Gastrocnemius medialis (tissue), 4 donors: ENCODE measurements at regions not wholly inside any gene's neighbourhood (a gene's known extent, or its start where the extent isn't known, plus 50 kb on each side); places are given as distances from the start of the nearest gene placed in this dataset.

ENCODE experiments used
- ATAC-seq, 2 donors: fragments of 150-250 bp; one replicate each; pipeline ENCODE4 v1.9.1; 2016
- DNase-seq, 2 donors: peaks; one replicate each; pipeline ENCODE4 v3.0.0-alpha.2; 2019
- H3K27ac ChIP-seq, 4 donors: fragments of 200-600 bp; sonication (generic); 1 replicate in 1 of 4; 2 replicates in 3 of 4; pipeline ENCODE4 v1.5.1; 2016 to 2018; ENCODE audit warnings: mild to moderate bottlenecking in 2 of 4, moderate library complexity in 1 of 4
- H3K27me3 ChIP-seq, 3 donors: fragments of 200-600 bp; sonication (generic) in 2 of 3; 1 replicate in 1 of 3; 2 replicates in 2 of 3; pipeline versions ENCODE4 v1.5.1 to v1.6.0; 2016 to 2019; ENCODE audit warnings: mild to moderate bottlenecking in 1 of 3, moderate library complexity in 1 of 3
- H3K36me3 ChIP-seq, 2 donors: fragments of 200-600 bp; sonication (generic) in 1 of 2; one replicate each; pipeline ENCODE4 v1.5.1; 2017 to 2018
- H3K4me1 ChIP-seq, 2 donors: fragments of 200-600 bp; sonication (generic) in 1 of 2; one replicate each; pipeline ENCODE4 v1.5.1; 2016 to 2017; ENCODE audit warnings: mild to moderate bottlenecking in 2 of 2
- H3K4me3 ChIP-seq, 4 donors: fragments of 200-600 bp; sonication (generic) in 3 of 4; 1 replicate in 1 of 4; 2 replicates in 3 of 4; pipeline ENCODE4 v1.5.1; 2016 to 2019; ENCODE audit warnings: mild to moderate bottlenecking in 2 of 4
- H3K9me3 ChIP-seq, 3 donors: fragments of 200-600 bp; sonication (generic) in 2 of 3; 1 replicate in 1 of 3; 2 replicates in 2 of 3; pipeline ENCODE4 v1.5.1; 2016 to 2019
- POLR2A ChIP-seq, 2 donors: fragments of 450-650 bp; IDR thresholded peaks; one replicate each; pipeline ENCODE4 v1.6.1; 2017; ENCODE audit warnings: antibody characterized with exemption in 2 of 2, mild to moderate bottlenecking in 2 of 2, moderate library complexity in 2 of 2
- in situ Hi-C, 4 donors: fragments of 200-750 bp; cut with MboI; loops; one replicate each; pipeline versions ENCODE4 v1.15.0 to v1.8.0; 2017; ENCODE audit warnings: low sequenced_read_pairs in 4 of 4
- intact Hi-C: fragments of 100-400 bp; cut with DNase I; formaldehyde crosslinking; loops from one replicate; pipeline ENCODE4 v1.15.1; 2023; ENCODE audit warnings: low total_unique reads
- TF ChIP-seq, protein P1 (sequence below), 5 experiments: fragments of 450-650 bp in 3 of 5; fragments of 200-600 bp in 2 of 5; sonication (generic) in 2 of 5; IDR thresholded peaks in 4 of 5; conservative IDR thresholded peaks in 1 of 5; 1 replicate in 4 of 5; 2 replicates in 1 of 5; pipeline ENCODE4 v1.5.1; 2016 to 2019; ENCODE audit warnings: antibody characterized with exemption in 5 of 5, mild to moderate bottlenecking in 3 of 5, moderate library complexity in 3 of 5

DNA sequence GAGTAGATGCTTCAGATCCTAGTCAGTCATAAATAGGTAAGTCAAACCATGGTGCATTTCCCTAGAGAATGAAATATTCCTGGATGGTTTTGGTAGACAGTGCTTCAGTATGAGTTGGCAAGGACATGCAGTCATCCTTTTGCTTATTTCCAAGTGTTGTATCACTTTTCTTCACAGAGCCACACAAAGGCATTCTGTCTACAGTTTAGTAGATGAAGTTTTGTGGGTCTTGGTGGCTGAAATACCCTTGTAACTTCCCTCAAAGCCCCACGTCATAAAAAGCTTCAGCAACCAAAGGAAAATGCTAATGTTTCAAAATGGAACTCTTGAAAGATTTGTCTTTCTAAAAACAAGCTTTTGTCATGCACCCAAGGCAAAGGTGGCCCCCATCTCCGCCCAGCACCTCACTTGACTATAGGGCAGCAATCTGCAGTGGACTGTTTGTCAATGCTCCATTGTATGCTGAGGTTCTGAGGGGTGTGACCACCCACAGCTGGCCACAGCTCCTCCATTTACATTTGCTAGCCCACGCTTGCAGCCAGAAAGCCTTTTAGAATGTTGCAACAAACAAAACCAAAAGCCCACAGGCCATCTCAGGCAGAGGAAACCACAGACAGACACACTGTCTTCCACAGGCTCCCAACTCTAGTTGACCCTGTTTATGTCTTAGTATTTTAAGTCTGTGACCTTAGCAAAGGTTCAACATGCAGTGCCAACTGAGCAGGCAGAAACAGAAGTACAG lies 87.1 kb upstream of the FAM9C start:
- Histone ChIP-seq H3K9me3 (no peaks in the 10 kb centered on the region), H3K36me3 (no peaks in the 10 kb centered on the region), H3K27ac (no peak overlapping the region), H3K27me3 (no peaks in the 10 kb centered on the region), H3K4me1 (no peaks in the 10 kb centered on the region), H3K4me3 (no peak overlapping the region)
- intact Hi-C loops: no loop called here
- in situ Hi-C loops: no loop called here
- no peak for TF ChIP-seq POLR2A (IDR thresholded peaks at IDR 0.05)
- TF ChIP-seq, protein P1, sequence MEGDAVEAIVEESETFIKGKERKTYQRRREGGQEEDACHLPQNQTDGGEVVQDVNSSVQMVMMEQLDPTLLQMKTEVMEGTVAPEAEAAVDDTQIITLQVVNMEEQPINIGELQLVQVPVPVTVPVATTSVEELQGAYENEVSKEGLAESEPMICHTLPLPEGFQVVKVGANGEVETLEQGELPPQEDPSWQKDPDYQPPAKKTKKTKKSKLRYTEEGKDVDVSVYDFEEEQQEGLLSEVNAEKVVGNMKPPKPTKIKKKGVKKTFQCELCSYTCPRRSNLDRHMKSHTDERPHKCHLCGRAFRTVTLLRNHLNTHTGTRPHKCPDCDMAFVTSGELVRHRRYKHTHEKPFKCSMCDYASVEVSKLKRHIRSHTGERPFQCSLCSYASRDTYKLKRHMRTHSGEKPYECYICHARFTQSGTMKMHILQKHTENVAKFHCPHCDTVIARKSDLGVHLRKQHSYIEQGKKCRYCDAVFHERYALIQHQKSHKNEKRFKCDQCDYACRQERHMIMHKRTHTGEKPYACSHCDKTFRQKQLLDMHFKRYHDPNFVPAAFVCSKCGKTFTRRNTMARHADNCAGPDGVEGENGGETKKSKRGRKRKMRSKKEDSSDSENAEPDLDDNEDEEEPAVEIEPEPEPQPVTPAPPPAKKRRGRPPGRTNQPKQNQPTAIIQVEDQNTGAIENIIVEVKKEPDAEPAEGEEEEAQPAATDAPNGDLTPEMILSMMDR (IDR thresholded peaks at IDR 0.05 in 4 of 5, conservative IDR thresholded peaks at IDR 0.05 in 1 of 5): no peak
- no peak for ATAC-seq
- DNase-seq: no peak

DNA sequence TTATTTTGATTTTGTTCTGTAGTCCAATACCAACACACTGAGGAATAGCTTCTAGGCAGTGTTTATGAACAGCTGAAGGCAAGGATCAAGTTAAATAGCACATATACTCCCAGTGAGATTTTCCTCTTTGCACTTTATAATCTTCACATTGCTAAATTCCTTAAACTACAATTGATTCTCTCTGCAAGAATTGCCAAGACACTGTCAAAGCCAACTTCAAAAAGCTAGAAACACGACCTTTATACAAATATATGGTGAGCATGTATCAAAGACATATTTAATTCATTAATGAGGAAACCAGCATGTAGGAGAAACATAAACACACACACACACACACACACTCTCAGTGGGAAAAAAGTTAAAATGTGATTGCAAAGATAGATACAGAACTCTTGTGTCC lies 86.4 kb upstream of the FAM9C start:
- H3K36me3 ChIP-seq: no peaks in the 10 kb centered on the region
- ATAC-seq: no peak
- intact Hi-C loops (no loop called here), in situ Hi-C loops (no loop called here)
- H3K27ac ChIP-seq: no peak overlapping the region
- no peaks in the 10 kb centered on the region for H3K27me3 ChIP-seq
- no peaks in the 10 kb centered on the region for H3K4me1 ChIP-seq
- TF ChIP-seq, protein P1 (IDR thresholded peaks at IDR 0.05 in 4 of 5, conservative IDR thresholded peaks at IDR 0.05 in 1 of 5): no peak
- no peak for TF ChIP-seq POLR2A (IDR thresholded peaks at IDR 0.05)
- no peaks in the 10 kb centered on the region for H3K9me3 ChIP-seq
- H3K4me3 ChIP-seq: no peak overlapping the region
- no peak for DNase-seq

DNA sequence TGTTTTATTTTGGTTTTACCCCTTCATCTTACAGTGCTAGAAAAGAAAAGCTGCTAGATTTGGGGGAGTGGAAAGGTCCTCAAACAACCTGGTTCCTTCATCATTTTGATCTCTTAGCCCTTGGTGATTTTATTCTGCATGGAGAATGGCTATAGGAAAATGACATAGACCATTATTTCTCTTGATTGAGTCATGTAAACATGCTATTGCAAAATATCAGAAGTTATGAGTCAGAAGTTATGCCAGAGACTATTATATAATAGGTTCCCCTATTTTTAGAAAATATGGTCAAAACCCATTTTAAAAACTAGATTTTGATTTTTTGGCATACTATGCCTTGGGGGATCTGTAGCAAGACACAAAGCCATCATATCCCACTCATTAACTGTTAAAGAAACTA lies 83.7 kb upstream of the FAM9C start:
- ATAC-seq (peak in 1 of 2 donors; percentile 50), DNase-seq (no peak)
- Histone ChIP-seq H3K9me3 (no peaks in the 10 kb centered on the region), H3K4me1 (no peaks in the 10 kb centered on the region), H3K36me3 (no peaks in the 10 kb centered on the region), H3K27ac (no peak overlapping the region), H3K4me3 (no peak overlapping the region), H3K27me3 (no peaks in the 10 kb centered on the region)
- in situ Hi-C loops: no loop called here
- TF ChIP-seq, protein P1 (IDR thresholded peaks at IDR 0.05 in 4 of 5, conservative IDR thresholded peaks at IDR 0.05 in 1 of 5): no peak
- intact Hi-C loops: no loop called here

DNA sequence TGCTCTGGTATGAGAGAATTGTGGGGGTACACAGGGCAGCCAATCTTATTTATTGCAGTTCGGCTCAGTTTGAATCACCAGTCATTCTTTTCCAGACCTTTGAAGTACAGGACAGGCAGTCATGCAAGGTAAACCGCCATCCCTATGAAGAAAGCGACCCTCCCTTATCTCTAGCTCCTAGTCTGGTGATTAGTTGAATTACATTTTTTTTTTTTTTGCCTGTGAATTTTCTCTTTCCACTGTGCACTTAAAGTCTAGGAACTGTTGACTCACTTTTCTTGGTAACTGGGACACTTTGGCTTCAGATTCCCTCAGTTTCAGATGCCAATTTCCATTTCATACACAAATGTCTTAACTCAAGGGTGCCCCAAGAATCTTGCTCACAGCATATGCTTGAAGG lies 82.4 kb upstream of the FAM9C start:
- H3K27me3 ChIP-seq: no peaks in the 10 kb centered on the region
- in situ Hi-C loops: no loop called here
- TF ChIP-seq, protein P1 (IDR thresholded peaks at IDR 0.05 in 4 of 5, conservative IDR thresholded peaks at IDR 0.05 in 1 of 5): no peak
- TF ChIP-seq POLR2A (IDR thresholded peaks at IDR 0.05): no peak
- DNase-seq (no peak), ATAC-seq (no peak)
- no peaks in the 10 kb centered on the region for H3K9me3 ChIP-seq
- no peaks in the 10 kb centered on the region for H3K4me1 ChIP-seq
- no peak overlapping the region for H3K27ac ChIP-seq
- no peak overlapping the region for H3K4me3 ChIP-seq
- intact Hi-C loops: no loop called here
- H3K36me3 ChIP-seq: no peaks in the 10 kb centered on the region

DNA sequence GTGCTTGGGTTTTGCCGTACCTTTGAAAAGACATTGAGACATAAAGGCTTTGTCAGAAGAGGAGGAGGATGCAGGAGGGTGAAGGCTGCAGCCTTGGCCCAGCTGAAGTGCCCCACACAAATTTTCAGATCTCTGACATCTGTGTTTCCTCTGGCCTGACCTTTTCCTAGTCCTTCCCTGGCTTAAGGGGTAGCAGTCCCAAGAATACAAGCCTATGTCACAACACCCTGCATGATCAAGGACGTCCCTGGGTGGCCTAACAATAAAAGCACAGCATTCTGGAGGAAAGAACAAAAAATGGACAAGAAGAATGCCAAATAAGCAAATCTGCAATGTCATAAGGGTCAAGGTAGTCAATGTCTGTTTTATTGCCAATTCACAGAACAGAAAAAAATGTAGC lies 80.8 kb upstream of the FAM9C start:
- intact Hi-C loops: no loop called here
- Histone ChIP-seq H3K4me3 (no peak overlapping the region), H3K36me3 (no peaks in the 10 kb centered on the region), H3K27me3 (no peaks in the 10 kb centered on the region), H3K4me1 (no peaks in the 10 kb centered on the region), H3K9me3 (no peaks in the 10 kb centered on the region), H3K27ac (no peak overlapping the region)
- ATAC-seq (no peak), DNase-seq (no peak)
- in situ Hi-C loops: no loop called here
- TF ChIP-seq, protein P1 (IDR thresholded peaks at IDR 0.05 in 4 of 5, conservative IDR thresholded peaks at IDR 0.05 in 1 of 5): no peak
- TF ChIP-seq POLR2A (IDR thresholded peaks at IDR 0.05): no peak
